HG02678 (cell line): ENCODE measurements at regions not wholly inside any gene's neighbourhood (a gene's known extent, or its start where the extent isn't known, plus 50 kb on each side); places are given as distances from the start of the nearest gene placed in this dataset.

Source experiments
- ATAC-seq: cut with Tn5 transposase; IDR thresholded peaks from one replicate; pipeline ENCODE4 v1.9.1; 2021; ENCODE audit warnings: mild to moderate bottlenecking, moderate library complexity; ENCODE audit not compliant: unreplicated experiment

DNA sequence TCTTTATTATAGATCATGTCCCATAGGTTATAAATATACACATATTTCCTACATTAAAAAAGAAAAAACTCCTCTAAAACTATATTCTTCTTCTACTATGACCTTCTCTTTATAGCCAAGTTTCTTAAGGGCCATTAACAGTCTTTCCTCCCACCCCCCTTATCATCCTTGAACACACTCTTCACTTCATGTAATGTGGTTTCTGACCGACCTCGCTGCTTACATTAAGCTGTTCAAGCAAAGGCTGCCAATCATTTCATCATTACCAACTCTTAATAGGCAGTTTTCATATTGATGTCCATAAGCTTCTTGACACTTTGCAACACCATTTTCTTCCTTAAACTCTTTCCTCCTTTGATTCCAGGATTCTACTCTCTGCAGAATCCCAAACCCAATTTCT is 283.0 kb upstream of the PCSK5 start:
- ATAC-seq, result no peak

DNA sequence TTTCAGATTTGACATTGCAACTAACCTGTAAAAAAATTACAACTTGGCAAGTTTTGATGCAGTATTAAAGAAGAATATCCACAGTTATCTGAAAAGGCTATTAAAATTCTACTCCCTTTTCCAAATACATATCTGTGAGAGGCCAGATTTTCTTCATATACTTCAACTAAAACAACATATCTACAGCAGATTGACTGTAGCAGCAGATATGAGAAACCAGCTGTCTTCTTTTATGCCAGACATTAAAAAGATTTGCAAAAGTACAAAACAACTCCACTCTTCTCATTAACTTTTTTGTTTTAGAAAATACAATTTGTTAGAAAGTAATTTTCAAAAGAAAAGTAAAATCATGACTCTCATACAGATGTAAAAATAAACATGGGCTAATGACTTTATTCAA is 281.1 kb upstream of the PCSK5 start:
- no peak for ATAC-seq

DNA sequence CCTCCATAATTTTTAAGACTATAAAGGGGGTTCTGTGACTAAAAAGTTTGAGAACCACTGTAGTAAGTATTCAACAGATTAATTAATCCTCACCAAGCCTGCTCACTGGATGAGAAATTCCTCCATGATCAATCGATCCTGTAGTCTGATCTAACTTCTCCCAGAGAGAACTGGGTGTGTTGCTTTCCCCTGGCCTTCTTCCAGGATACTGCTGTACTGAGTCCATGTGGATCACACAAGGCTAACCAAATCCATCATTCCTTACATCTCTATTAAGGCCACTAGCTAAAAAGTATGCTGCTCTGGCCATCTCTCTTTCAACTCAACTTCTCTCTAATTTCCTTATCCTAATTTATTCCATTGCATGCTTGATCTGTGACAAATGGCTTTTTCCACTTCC is 280.2 kb upstream of the PCSK5 start:
- ATAC-seq, result no peak

DNA sequence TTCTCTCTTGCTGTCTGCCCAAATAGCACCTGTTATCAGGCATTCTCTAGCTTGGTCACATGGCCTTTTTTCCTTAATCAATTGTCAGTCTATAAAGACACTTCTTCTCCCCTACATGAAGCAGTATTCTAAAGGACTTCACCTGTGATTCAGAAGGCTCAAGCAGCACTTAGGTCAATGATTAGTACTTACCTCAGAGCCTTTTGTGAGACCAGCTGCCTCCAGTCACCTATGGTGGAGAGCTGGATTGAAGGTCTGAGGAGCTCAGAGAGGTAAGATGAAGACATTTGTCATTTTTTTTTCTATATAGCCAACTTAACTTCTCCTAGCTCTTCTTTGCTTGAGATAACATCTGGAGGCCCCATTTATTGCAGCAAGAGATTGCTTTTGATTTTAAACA is 278.3 kb upstream of the PCSK5 start:
- ATAC-seq, result no peak

DNA sequence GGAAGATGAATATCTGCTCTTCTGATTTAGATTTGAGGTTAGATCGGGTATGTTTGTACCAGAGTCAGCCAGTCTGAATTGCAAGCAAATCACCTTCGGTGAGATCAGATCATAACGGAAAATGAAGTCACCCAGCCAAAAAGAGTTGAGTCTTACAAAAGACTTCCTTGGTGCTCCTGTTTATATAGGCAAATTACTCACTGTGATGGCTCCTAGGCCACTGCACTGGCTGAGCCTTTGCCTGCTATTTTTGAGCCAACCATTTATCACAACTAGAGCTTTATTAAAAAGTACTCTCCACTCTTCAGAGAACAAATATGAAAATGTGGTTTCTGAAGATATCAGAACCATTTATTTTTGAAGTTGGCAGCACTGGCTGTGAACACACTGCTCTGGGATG is 277.7 kb upstream of the PCSK5 start:
- no peak for ATAC-seq

DNA sequence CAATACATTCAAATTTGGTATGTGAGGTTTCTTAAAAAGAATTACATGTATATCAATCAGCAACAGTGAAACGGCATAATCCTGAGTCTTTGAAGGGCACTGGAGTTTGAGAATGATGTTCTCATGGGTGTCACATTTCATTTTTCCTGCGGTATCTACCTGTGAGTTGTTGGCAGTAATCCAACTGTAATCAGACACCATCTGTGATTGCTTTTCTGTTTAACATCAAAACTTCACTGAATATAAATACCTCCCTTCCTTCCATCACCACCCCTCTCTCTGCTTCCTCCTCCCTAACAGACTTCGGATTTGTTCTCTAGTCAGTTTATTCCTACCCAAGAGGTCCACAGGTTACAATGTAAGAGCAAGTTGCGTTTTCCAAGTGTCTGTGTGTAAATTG is 275.2 kb upstream of the PCSK5 start:
- no peak for ATAC-seq

DNA sequence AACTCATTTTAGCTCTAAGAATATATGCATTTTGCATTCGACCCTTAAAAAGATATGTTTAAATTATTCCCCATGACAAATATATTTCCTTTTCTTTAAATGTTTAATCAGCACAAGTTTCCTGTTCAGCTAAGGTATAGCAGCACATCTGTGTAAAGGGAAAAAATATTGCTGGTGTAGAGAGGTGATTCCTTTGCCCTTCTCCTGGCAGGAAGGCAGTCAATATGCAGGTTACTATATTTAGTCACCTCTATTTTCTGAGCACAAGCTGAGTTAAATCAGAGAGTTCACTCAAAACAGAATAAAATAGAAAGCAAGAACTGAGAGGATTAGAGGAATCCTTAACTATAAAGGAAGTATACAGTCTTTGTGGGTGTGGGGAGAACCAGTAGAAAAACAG is 274.4 kb upstream of the PCSK5 start:
- no peak for ATAC-seq

DNA sequence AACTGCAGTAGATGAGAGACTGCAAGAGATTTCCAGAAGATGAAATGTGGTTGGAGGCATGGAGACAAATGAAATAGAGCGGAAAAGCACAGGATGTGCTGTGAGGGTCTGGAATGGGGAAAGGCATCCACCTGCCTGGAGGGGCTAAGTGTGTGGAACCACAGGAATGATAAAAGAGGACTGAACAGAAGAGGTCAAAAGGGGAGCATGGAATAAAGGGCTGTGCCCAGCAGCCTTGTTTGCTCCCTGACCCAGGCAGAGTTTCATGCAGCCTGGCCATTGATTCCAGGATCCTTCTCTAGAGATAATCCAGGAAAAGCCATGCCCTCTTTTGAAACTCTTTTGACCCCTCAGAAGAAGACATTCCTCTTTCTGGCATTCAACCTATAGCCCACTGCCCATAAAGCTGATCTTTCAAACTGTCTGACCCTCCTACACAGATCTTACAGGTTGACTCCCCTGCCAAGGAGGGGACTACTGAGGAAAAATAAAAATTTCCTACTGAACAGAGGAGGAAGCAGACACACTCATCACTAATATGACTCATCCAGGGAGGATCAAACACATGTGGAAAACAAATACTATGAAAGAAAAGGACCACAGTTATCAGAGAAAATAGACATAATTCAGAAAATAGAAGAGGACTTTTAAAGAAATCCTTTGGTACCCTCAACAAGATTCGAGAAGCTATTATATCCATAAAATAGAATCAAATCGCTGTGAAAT is 273.5 kb upstream of the PCSK5 start:
- ATAC-seq, result no peak

DNA sequence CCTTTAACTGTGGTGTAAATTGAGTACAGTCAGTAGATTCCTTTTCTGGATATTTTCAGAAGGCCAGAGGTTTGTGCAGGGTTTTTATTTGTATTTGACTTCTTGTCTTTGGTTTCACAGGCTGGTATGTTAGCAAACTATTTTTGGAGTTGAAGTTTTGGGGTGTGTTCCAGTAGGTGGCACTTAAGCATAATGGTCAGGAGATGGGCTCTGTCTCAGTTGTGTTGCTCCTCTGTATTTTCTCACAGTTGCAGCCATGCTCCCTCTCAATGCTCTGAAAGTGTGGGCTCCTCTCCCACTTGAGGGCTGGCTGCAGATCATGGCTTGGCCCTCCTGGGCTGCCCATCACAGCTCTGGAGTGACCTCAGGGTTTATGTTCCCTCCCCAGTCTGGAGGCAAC is 267.0 kb upstream of the PCSK5 start:
- ATAC-seq, result no peak

DNA sequence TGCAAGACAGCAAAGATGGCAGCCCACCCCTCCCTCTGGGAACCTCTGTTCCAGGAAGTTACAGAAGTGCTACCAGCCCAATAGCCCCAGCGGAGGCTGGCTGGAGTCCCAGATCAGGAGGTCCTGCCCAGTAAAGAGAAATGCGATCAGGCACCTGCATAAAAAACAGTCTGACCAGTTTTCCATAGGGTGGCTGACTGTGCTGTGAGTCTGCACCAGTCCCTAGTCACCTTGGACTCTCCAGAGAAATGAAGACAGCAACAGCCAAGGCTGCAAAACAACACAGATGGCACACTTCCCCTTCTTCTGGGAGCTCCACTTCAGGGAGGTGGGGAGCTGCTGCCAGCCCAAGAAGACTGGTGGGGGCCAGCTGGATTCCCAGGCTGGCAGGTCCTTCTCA is 265.5 kb upstream of the PCSK5 start:
- ATAC-seq, result no peak

DNA sequence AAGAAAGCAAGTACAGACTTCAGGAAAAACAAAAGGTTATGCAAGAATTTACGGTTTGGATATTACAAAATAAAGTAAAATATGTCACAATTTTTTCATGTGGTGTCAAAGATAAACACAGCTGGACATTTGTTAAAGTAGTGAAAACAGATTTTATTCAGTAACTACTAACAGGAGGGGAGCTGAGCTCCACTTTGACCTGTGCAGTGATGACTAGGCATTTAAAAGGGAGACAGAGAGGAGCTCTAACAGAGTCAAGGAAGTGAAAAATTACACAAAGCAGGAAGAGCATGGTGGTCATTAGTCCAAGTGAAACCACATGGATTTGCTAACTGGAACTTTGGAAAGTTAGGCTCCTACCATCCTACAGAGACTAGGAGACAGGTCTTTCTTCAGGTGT is 263.6 kb upstream of the PCSK5 start:
- ATAC-seq, result no peak

DNA sequence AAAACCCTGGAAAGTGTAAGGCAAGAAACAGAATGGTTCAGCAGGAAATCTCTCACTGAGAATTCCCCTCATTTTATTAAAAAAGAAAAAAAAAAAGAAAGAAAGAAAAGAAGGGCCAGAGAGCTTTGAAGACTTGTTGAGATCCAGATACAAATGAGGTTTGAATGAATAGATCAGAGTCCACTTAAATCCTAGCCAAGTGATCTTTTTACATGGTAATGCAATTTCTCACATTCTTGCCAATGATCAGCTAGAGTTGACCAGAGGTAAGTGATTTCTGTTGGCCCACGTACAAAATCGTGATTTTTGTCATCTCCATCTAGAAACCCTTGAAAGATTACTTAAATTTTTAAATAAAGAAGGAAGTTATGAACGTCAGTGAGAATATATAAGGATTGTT is 261.5 kb upstream of the PCSK5 start:
- ATAC-seq, result no peak

DNA sequence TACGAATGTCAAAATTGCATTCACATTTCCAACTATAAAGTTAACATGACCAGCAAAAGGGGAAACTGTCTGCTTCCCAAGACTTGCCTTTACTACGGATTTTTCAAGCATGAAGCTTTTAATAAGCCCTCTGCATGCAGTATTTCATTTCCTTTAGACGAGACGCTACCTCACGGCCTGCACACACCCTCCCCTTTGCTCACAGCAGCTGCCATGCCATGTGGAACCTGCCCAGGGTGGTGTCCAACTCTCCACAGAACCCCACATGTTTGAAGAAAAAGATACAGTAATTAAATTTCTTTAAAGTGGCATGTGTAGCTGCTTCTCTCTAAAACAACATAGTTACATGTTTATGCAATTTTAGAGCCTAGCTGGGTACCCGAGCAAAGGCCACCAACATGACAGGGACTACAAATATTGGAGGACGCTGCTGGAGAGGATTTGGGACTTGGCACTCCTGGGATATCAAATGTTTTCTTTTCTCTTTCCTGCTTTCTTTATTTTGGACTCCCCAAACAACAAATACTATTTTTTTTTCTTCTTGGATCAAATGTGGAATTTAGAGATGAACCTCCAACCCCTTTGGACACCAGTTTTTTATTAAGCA is 256.9 kb upstream of the PCSK5 start:
- no peak for ATAC-seq

DNA sequence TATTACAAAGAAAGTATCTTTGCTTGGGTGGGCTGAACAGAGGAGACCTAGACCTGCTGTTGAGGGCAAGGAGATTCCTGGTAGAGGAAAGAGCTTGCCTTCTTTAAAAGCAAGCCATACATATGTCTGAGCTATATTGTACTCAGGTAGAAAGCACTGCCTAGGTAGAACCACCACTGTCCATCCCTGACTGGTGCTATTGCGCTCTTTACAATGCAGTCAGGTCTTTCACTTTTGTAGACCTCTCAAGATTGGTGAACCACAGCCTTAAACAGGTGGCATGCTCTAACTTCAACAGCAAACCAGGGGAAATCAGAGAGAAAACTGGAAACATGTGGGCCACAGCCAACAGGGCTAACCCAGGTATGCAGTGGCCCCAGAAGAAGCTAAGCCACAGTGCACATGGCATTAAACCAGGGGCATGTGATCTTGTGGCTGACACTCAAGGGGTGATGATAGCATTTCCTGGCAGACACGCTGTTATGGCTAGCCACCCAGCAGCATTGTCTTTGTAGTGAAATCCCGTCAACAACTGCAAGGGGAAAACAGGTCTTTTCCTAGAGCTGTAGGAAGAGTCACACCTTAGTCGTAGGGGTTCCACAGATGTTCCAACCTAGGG is 253.9 kb upstream of the PCSK5 start:
- ATAC-seq, result no peak

DNA sequence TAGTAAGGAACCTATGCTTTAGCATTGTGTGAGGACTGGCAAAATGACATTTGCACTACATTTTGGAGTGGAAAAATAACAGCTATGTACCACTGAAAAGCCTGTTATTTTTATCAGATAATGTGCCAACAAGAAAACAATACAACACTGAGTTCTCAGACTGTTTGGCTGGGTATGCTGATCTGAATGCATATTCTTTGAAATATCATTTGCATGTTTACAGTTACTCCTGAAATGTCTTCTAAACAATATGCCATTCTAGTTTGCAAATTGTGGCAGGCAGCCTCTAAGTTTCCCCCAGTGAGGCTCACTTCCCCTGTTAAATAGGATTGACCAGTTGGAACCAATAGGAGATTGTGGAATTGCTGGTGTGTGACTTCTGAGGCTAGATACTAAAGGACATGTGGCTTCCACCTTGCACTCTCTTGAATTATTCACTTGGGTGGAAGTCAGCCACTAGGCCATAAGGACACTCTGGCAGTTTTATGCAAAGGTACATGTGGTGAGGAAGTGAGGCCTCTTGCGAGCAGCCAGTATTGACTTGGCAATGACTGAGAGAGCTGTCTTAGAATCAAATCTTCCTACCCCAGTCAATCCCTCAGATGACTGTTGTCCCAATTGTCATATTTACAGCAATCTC is 250.4 kb upstream of the PCSK5 start:
- no peak for ATAC-seq

DNA sequence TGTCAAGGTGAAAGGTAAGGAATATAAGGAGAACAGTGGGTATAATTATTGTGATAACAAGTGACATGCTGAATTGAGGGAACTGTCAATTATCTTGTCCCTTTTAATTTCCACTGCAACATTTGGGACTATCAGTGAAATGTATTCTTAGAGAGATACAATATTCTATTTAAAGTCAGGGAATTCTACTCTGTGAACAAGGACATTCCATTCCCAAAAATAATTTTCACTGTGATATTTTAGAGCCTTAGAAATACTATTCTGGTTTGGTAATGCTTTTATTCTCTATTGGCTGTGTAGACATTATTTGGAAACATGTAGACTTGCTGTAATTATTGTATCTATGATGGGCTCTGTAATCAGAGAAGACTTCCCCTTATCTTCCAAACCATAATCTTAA is 248.0 kb upstream of the PCSK5 start:
- ATAC-seq, result no peak

DNA sequence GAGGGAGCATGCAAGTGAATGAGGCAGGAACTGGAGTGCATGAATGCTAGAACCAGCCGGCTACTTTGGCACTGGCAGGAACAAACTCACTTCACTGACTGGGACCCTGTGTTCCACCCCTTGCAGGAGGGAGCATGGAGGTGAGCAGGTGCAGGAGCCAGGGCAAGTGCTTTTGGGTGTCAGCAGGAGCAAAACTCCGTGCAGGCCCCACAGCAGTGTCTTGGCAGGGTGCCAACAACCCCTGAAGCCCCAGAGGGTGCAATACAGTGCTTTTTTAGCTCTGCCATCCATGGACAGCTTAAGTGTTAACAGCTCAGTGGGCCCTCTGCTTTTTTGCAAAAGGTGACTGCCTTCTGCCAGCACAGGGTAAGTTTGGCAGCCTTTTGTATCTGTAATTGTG is 245.8 kb upstream of the PCSK5 start:
- no peak for ATAC-seq

DNA sequence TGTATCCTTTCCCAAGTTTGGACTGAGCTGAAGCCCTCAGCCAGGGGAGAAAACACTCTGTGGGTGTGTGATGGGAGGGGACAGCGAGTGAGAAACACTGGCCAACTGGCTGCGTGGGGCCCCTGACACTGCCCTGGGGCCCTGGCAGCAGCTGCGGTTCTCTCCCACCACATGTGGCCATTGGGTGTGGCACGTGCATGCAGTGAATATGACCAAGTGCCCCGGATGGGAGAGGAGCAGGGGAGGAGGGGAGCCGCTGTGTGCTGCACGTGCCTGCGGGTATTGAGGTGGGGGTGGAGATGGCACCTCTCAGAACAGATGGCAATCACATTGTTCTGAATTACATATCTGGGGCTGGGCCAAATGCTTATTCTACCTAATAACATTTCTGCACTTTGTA is 242.4 kb upstream of the PCSK5 start:
- no peak for ATAC-seq

DNA sequence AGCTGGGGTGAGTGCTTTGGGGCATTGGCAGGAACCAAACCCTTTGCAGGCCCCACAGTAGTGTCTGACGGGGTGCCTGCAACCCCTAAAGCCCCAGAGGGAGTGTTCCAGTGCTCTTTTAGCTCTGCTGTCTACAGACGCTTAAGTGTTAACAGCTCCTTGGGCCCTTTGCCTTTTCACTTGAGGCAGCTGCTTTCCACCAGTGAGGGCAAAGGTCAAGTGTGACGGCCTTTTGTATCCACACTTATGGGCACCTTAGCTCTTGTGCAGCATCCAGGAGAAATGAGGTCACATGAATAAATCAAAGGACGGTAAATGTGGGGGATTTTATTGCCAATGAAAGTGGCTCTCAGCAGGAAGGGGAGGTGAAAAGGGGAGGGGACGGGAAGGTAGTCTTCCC is 241.4 kb upstream of the PCSK5 start:
- ATAC-seq, result no peak

DNA sequence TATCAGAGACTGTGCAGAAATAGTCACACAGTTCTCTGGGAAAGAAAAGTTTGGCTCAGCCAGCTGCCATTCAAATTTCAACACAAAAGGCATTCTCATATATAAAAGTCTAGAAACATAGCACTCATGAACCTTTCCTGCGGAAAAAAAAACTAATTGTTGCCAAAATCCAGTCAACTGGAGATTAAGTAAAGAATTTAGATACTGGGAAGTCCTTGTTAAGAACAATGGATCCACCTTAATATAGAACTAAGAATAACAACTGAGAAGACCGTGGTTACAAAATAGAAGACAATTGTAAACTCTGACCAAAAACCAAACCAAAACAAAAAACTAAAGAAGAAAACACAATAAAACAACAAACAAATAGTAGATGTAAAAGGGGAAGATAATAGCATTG is 238.8 kb upstream of the PCSK5 start:
- no peak for ATAC-seq

DNA sequence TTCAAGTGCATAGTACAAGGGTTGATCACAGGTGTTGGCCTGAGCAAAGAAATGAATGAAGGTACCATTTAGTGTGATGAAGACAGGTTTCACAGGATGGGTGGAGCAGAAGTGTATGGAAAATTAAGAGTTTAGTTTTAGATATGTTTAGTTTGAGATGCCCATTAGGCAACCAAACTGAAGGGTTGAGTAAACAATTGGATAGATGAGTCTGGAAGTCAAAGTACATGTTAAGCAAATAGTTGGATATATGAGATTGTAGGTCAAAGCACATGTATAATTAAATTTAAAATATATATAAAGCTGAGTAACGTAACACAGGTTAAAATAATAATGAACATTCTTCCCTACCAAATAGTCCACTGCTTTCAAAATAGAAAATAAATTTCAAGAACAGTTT is 237.1 kb upstream of the PCSK5 start:
- no peak for ATAC-seq

DNA sequence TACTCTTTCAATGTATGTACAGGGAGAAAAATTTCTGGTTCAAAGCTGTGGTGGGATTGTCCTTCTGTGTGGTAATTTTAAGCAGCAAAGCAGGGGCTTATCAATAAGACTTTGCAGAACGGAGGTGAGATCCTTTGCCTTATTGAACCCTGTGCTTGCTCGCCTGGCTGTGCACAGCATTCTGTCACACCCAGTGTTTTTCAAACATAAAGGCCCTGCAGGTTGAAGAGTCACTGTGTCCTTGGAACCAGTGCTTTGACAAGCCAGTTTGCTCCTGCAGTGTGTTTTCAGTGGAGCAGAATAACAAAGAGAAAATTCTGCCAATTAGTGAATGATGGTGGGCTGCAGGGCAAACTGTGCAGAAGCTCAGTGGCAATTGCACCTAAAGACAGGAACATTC is 236.7 kb upstream of the PCSK5 start:
- ATAC-seq, result no peak
